Liver (tissue), 7 donors: ENCODE measurements at regions not wholly inside any gene's neighbourhood (a gene's known extent, or its start where the extent isn't known, plus 50 kb on each side); places are given as distances from the start of the nearest gene placed in this dataset.

Experiments used
- DNase-seq: peaks from one replicate; pipeline ENCODE4 v3.0.0-alpha.2; 2017; ENCODE audit warnings: low spot score
- H3K27ac ChIP-seq, 2 donors: one replicate each; pipeline ENCODE4 v1.7.0; 2013; ENCODE audit warnings: inconsistent platforms in 2 of 2, low read length in 2 of 2, control low read depth in 1 of 2, low read depth in 1 of 2, mild to moderate bottlenecking in 1 of 2
- H3K27me3 ChIP-seq, 4 donors: one replicate each; pipeline versions ENCODE4 v1.6.1 to v1.7.0; 2013; ENCODE audit warnings: low read length in 3 of 4, inconsistent platforms in 1 of 4, mild to moderate bottlenecking in 1 of 4, moderate library complexity in 1 of 4; ENCODE audit not compliant: control insufficient read depth in 4 of 4, insufficient read depth in 4 of 4
- H3K36me3 ChIP-seq, 4 donors: one replicate each; pipeline versions ENCODE4 v1.6.1 to v1.7.0; 2013; ENCODE audit warnings: low read length in 3 of 4, mild to moderate bottlenecking in 3 of 4, low read depth in 1 of 4, moderate library complexity in 1 of 4; ENCODE audit not compliant: control insufficient read depth in 4 of 4, insufficient read depth in 3 of 4
- H3K4me1 ChIP-seq, 4 donors: one replicate each; pipeline versions ENCODE4 v1.6.1 to v1.7.0; 2013; ENCODE audit warnings: low read length in 3 of 4, mild to moderate bottlenecking in 3 of 4, moderate library complexity in 1 of 4; ENCODE audit not compliant: control insufficient read depth in 4 of 4, insufficient read depth in 4 of 4
- H3K4me3 ChIP-seq, 3 donors: one replicate each; pipeline versions ENCODE4 v1.6.1 to v1.7.0; 2013; ENCODE audit warnings: low read length in 3 of 3, control low read depth in 1 of 3, low read depth in 1 of 3, mild to moderate bottlenecking in 1 of 3
- H3K9ac ChIP-seq, 2 donors: one replicate each; pipeline ENCODE4 v1.7.0; 2013; ENCODE audit warnings: low read length in 2 of 2, mild to moderate bottlenecking in 2 of 2, moderate library complexity in 2 of 2, control low read depth in 1 of 2, low read depth in 1 of 2
- H3K9me3 ChIP-seq, 4 donors: one replicate each; pipeline versions ENCODE4 v1.6.1 to v1.7.0; 2013; ENCODE audit warnings: low read length in 3 of 4; ENCODE audit not compliant: control insufficient read depth in 4 of 4
- EGR1 ChIP-seq, 2 donors: IDR thresholded peaks; 2 replicates each; pipeline ENCODE4 v1.6.1; 2016 to 2018; ENCODE audit warnings: antibody characterized with exemption in 2 of 2, low read depth in 2 of 2
- FOXA1 ChIP-seq: IDR thresholded peaks from 2 replicates; pipeline ENCODE4 v1.6.1; 2016; ENCODE audit warnings: antibody characterized with exemption
- GABPA ChIP-seq, 2 donors: IDR thresholded peaks in 1 of 2; conservative IDR thresholded peaks in 1 of 2; 2 replicates each; pipeline ENCODE4 v1.6.1; 2016; ENCODE audit warnings: antibody characterized with exemption in 2 of 2, mild to moderate bottlenecking in 1 of 2, moderate library complexity in 1 of 2
- HNF4A ChIP-seq, 2 donors: conservative IDR thresholded peaks; 2 replicates each; pipeline ENCODE4 v1.6.1; 2016; ENCODE audit warnings: antibody characterized with exemption in 2 of 2, mild to moderate bottlenecking in 2 of 2
- HNF4G ChIP-seq: IDR thresholded peaks from 2 replicates; pipeline ENCODE4 v1.6.1; 2016; ENCODE audit warnings: antibody characterized with exemption
- JUND ChIP-seq, 2 donors: IDR thresholded peaks; 2 replicates each; pipeline ENCODE4 v1.6.1; 2016; ENCODE audit warnings: antibody characterized with exemption in 2 of 2
- NR2F2 ChIP-seq: IDR thresholded peaks from 2 replicates; pipeline ENCODE4 v1.6.1; 2016; ENCODE audit warnings: antibody characterized with exemption
- RAD21 ChIP-seq, 2 donors: IDR thresholded peaks; 2 replicates each; pipeline ENCODE4 v1.6.1; 2016; ENCODE audit warnings: antibody characterized with exemption in 2 of 2, mild to moderate bottlenecking in 2 of 2
- RXRA ChIP-seq, 2 donors: IDR thresholded peaks; 2 replicates each; pipeline ENCODE4 v1.6.1; 2017 to 2018; ENCODE audit warnings: antibody characterized with exemption in 2 of 2, mild to moderate bottlenecking in 1 of 2
- SP1 ChIP-seq: IDR thresholded peaks from 2 replicates; pipeline ENCODE4 v1.6.1; 2018; ENCODE audit warnings: antibody characterized with exemption, mild to moderate bottlenecking
- TAF1 ChIP-seq: conservative IDR thresholded peaks from 2 replicates; pipeline ENCODE4 v1.6.1; 2016; ENCODE audit warnings: antibody characterized with exemption, mild to moderate bottlenecking
- YY1 ChIP-seq: IDR thresholded peaks from 2 replicates; pipeline ENCODE4 v1.6.1; 2016; ENCODE audit warnings: antibody characterized with exemption, mild to moderate bottlenecking
- WGBS: extraction: QIAGEN DNeasy Blood & Tissue Kit; methylation state at CpG from one replicate; pipeline ENCODE4 v1.1.7; 2013; 5-methylcytosine and 5-hydroxymethylcytosine counted together
- TF ChIP-seq, protein P1 (sequence below): IDR thresholded peaks from 2 replicates; pipeline ENCODE4 v1.6.1; 2016; ENCODE audit warnings: antibody characterized with exemption
- TF ChIP-seq, protein P2 (sequence below): IDR thresholded peaks from 2 replicates; pipeline ENCODE4 v1.6.1; 2016; ENCODE audit warnings: antibody characterized with exemption
- TF ChIP-seq, protein P3 (sequence below): IDR thresholded peaks from 2 replicates; pipeline ENCODE4 v1.6.1; 2016; ENCODE audit warnings: antibody characterized with exemption
- TF ChIP-seq, protein P4 (sequence below): IDR thresholded peaks from 2 replicates; pipeline ENCODE4 v1.6.1; 2016; ENCODE audit warnings: antibody characterized with exemption, mild to moderate bottlenecking
- donor health status: healthy.
- donor health status: healthy.
- donor health status: healthy.
- donor health status: healthy.

DNA sequence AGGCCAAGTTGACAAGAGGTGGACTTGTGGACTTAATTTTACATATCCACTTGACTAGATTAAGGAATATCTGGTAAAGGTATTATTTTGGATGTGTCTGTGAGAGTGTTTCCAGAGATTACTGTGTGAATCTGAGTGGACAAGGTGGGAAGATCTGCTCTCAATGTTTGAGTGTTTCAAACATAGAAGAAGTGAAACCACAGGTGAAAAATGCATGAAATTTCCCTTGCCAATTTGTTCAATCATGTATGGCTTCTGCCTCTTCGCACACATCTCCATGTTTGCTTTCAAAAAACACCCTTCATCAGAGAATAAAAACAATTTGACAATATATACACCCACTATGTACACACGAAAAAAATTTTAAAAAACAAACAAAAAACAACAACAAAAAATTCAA is 152.7 kb downstream of the SALL1 start:
- Histone ChIP-seq H3K4me1 (peaks cover 2 to 8% (median 5%) of the 10 kb centered on the region in 4 donors), H3K36me3 (no peaks in the 10 kb centered on the region), H3K9me3 (no peaks in the 10 kb centered on the region), H3K27me3 (no peaks in the 10 kb centered on the region), H3K27ac (no peak overlapping the region), H3K9ac (no peak overlapping the region), H3K4me3 (no peak overlapping the region)
- no peak for TF ChIP-seq RXRA (IDR thresholded peaks at IDR 0.05)
- no peak for TF ChIP-seq HNF4A (conservative IDR thresholded peaks at IDR 0.05)
- no peak for TF ChIP-seq JUND (IDR thresholded peaks at IDR 0.05)
- TF ChIP-seq, protein P1, sequence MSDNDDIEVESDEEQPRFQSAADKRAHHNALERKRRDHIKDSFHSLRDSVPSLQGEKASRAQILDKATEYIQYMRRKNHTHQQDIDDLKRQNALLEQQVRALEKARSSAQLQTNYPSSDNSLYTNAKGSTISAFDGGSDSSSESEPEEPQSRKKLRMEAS, result no peak
- no peak for TF ChIP-seq RAD21 (IDR thresholded peaks at IDR 0.05)
- TF ChIP-seq GABPA (IDR thresholded peaks at IDR 0.05 in 1 of 2, conservative IDR thresholded peaks at IDR 0.05 in 1 of 2), result no peak
- TF ChIP-seq, protein P2, sequence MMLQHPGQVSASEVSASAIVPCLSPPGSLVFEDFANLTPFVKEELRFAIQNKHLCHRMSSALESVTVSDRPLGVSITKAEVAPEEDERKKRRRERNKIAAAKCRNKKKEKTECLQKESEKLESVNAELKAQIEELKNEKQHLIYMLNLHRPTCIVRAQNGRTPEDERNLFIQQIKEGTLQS, result no peak
- TF ChIP-seq FOXA1, result no peak
- TF ChIP-seq, protein P3, sequence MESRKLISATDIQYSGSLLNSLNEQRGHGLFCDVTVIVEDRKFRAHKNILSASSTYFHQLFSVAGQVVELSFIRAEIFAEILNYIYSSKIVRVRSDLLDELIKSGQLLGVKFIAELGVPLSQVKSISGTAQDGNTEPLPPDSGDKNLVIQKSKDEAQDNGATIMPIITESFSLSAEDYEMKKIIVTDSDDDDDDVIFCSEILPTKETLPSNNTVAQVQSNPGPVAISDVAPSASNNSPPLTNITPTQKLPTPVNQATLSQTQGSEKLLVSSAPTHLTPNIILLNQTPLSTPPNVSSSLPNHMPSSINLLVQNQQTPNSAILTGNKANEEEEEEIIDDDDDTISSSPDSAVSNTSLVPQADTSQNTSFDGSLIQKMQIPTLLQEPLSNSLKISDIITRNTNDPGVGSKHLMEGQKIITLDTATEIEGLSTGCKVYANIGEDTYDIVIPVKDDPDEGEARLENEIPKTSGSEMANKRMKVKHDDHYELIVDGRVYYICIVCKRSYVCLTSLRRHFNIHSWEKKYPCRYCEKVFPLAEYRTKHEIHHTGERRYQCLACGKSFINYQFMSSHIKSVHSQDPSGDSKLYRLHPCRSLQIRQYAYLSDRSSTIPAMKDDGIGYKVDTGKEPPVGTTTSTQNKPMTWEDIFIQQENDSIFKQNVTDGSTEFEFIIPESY, result no peak
- no peak for TF ChIP-seq EGR1 (IDR thresholded peaks at IDR 0.05; ENCODE audit: low read depth in 2 of 2)
- no peak for TF ChIP-seq SP1
- TF ChIP-seq YY1, result no peak
- DNase-seq, result no peak
- WGBS, result 92% methylated on average over 2 of the region's 2 CpGs

DNA sequence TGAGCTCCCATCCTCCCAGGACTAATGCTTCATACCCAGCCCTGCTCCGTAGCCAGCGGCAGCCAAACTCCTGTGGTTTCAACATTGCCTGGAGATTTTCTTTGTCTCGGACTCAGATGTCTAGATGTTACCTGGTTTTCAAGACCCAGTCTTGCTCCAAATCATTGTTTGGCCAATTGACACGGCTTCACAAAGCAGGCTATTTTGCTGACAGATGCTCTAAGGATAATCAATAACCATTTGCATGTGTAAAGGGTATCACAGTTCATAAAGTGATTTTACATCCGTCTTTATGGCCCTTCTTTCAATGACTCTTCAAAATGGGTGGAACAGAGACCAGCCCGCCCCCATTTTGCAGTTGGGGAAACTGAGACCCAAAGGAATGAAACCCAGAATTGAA is 153.4 kb downstream of the SALL1 start:
- peaks cover 0 to 4% (median 3%) of the 10 kb centered on the region in 4 donors for H3K4me1 ChIP-seq
- 67% methylated on average over 6 of the region's 6 CpGs for WGBS

DNA sequence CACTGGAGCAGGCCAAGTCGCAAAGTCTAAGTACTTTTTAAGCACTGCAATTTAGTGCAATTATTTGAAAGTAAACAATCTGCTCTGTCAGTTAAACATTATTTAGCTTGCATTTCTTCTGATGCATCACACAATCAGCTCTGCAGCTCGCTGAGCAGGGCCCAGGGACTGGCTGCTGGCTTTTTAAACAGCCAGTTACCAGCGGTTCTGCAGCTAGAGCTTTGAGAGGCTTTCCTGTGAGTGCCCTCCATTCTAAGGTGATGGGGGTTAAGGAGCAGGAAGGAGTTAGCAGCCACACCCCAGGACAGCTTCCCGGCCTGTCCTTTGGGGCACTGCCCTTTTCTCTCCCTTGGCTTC is 154.3 kb downstream of the SALL1 start:
- 58% methylated on average over 4 of the region's 4 CpGs for WGBS

More for the DNA sequence above, 153.4 kb downstream of the SALL1 start:
- no peaks in the 10 kb centered on the region for H3K36me3 ChIP-seq
- H3K27me3 ChIP-seq, result no peaks in the 10 kb centered on the region
- no peak overlapping the region for H3K4me3 ChIP-seq
- H3K27ac ChIP-seq, result no peak overlapping the region
- H3K9ac ChIP-seq, result no peak overlapping the region
- TF ChIP-seq TAF1 (no peak), NR2F2 (no peak), HNF4A (conservative IDR thresholded peaks at IDR 0.05) (no peak)
- DNase-seq, result no peak
- no peaks in the 10 kb centered on the region for H3K9me3 ChIP-seq

More for the DNA sequence above, 154.3 kb downstream of the SALL1 start:
- no peak overlapping the region for H3K4me3 ChIP-seq
- H3K9ac ChIP-seq, result no peak overlapping the region
- DNase-seq, result no peak
- H3K27ac ChIP-seq, result no peak overlapping the region
- H3K27me3 ChIP-seq, result no peaks in the 10 kb centered on the region
- H3K36me3 ChIP-seq, result no peaks in the 10 kb centered on the region
- no peak for TF ChIP-seq SP1
- TF ChIP-seq RAD21 (IDR thresholded peaks at IDR 0.05), result no peak
- TF ChIP-seq TAF1, result no peak
- TF ChIP-seq FOXA1, result no peak
- TF ChIP-seq, protein P2, result no peak
- TF ChIP-seq, protein P4, sequence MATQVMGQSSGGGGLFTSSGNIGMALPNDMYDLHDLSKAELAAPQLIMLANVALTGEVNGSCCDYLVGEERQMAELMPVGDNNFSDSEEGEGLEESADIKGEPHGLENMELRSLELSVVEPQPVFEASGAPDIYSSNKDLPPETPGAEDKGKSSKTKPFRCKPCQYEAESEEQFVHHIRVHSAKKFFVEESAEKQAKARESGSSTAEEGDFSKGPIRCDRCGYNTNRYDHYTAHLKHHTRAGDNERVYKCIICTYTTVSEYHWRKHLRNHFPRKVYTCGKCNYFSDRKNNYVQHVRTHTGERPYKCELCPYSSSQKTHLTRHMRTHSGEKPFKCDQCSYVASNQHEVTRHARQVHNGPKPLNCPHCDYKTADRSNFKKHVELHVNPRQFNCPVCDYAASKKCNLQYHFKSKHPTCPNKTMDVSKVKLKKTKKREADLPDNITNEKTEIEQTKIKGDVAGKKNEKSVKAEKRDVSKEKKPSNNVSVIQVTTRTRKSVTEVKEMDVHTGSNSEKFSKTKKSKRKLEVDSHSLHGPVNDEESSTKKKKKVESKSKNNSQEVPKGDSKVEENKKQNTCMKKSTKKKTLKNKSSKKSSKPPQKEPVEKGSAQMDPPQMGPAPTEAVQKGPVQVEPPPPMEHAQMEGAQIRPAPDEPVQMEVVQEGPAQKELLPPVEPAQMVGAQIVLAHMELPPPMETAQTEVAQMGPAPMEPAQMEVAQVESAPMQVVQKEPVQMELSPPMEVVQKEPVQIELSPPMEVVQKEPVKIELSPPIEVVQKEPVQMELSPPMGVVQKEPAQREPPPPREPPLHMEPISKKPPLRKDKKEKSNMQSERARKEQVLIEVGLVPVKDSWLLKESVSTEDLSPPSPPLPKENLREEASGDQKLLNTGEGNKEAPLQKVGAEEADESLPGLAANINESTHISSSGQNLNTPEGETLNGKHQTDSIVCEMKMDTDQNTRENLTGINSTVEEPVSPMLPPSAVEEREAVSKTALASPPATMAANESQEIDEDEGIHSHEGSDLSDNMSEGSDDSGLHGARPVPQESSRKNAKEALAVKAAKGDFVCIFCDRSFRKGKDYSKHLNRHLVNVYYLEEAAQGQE, result no peak
- TF ChIP-seq HNF4G, result no peak
- TF ChIP-seq, protein P1, result no peak
- TF ChIP-seq YY1, result no peak
- TF ChIP-seq NR2F2, result no peak
- no peak for TF ChIP-seq RXRA (IDR thresholded peaks at IDR 0.05)
- TF ChIP-seq JUND (IDR thresholded peaks at IDR 0.05), result no peak
- TF ChIP-seq HNF4A (conservative IDR thresholded peaks at IDR 0.05), result no peak
- peaks cover 0 to 5% (median 1%) of the 10 kb centered on the region in 4 donors for H3K4me1 ChIP-seq
- no peaks in the 10 kb centered on the region for H3K9me3 ChIP-seq
